ENCODE measurements at regions not wholly inside any gene's neighbourhood (a gene's known extent, or its start where the extent isn't known, plus 50 kb on each side); places are given as distances from the start of the nearest gene placed in this dataset.
A peak's percentile ranks its signal among the peaks of the same experiment; 100 is the strongest.

GRCh38 chr20:11111191-11111590 lies 437.4 kb upstream of the JAG1 start:
- Histone ChIP-seq H3K27me3 (ENCODE audit: control insufficient read depth, insufficient read depth, low read length) (no peaks in the 10 kb centered on the region), H3K27ac (ENCODE audit: low read depth, low read length) (no peak overlapping the region), H3K4me3 (ENCODE audit: low read depth, low read length) (no peak overlapping the region), H3K4me1 (ENCODE audit: control insufficient read depth, insufficient read depth, low read length) (no peaks in the 10 kb centered on the region), H3K36me3 (ENCODE audit: control insufficient read depth, insufficient read depth, low read length) (no peaks in the 10 kb centered on the region), H3K9me3 (ENCODE audit: control insufficient read depth, insufficient read depth, low read length) (no peaks in the 10 kb centered on the region)
- DNase-seq (ENCODE audit: low read depth in 4 of 6, low spot score in 6 of 6): peak in 1 of 6 donors; percentile 30
- WGBS (ENCODE audit: insufficient coverage): no CpG with 5 or more reads among the region's 2 CpGs

- no peaks in the 10 kb centered on the region for H3K27me3 ChIP-seq (ENCODE audit: control insufficient read depth, insufficient read depth, low read length)
- no peak overlapping the region for H3K27ac ChIP-seq (ENCODE audit: low read depth, low read length)
- H3K4me3 ChIP-seq (ENCODE audit: low read depth, low read length): no peak overlapping the region
- H3K36me3 ChIP-seq (ENCODE audit: control insufficient read depth, insufficient read depth, low read length): no peaks in the 10 kb centered on the region
- no peak for DNase-seq (ENCODE audit: low read depth in 4 of 6, low spot score in 6 of 6)
- H3K9me3 ChIP-seq (ENCODE audit: control insufficient read depth, insufficient read depth, low read length): no peaks in the 10 kb centered on the region
- H3K4me1 ChIP-seq (ENCODE audit: control insufficient read depth, insufficient read depth, low read length): no peaks in the 10 kb centered on the region
- WGBS (ENCODE audit: insufficient coverage): 100% methylated on average over 1 of the region's 2 CpGs
Observed at GRCh38 chr20:11112832-11113231, 439.0 kb upstream of the JAG1 start.

GRCh38 chr20:11114382-11114781 lies 440.6 kb upstream of the JAG1 start:
- Histone ChIP-seq H3K4me3 (ENCODE audit: low read depth, low read length) (no peak overlapping the region), H3K36me3 (ENCODE audit: control insufficient read depth, insufficient read depth, low read length) (no peaks in the 10 kb centered on the region), H3K27me3 (ENCODE audit: control insufficient read depth, insufficient read depth, low read length) (no peaks in the 10 kb centered on the region), H3K27ac (ENCODE audit: low read depth, low read length) (no peak overlapping the region), H3K9me3 (ENCODE audit: control insufficient read depth, insufficient read depth, low read length) (no peaks in the 10 kb centered on the region), H3K4me1 (ENCODE audit: control insufficient read depth, insufficient read depth, low read length) (no peaks in the 10 kb centered on the region)
- DNase-seq (ENCODE audit: low read depth in 4 of 6, low spot score in 6 of 6): no peak

GRCh38 chr20:11117808-11118528 lies 444.2 kb upstream of the JAG1 start:
- Histone ChIP-seq H3K27me3 (ENCODE audit: control insufficient read depth, insufficient read depth, low read length) (no peaks in the 10 kb centered on the region), H3K27ac (ENCODE audit: low read depth, low read length) (no peak overlapping the region), H3K4me1 (ENCODE audit: control insufficient read depth, insufficient read depth, low read length) (no peaks in the 10 kb centered on the region), H3K9me3 (ENCODE audit: control insufficient read depth, insufficient read depth, low read length) (no peaks in the 10 kb centered on the region), H3K36me3 (ENCODE audit: control insufficient read depth, insufficient read depth, low read length) (no peaks in the 10 kb centered on the region), H3K4me3 (ENCODE audit: low read depth, low read length) (no peak overlapping the region)
- no peak for DNase-seq (ENCODE audit: low read depth in 4 of 6, low spot score in 6 of 6)
- 60% methylated on average over 1 of the region's 2 CpGs for WGBS (ENCODE audit: insufficient coverage)

GRCh38 chr20:11118802-11119380 lies 445.1 kb upstream of the JAG1 start:
- Histone ChIP-seq H3K9me3 (ENCODE audit: control insufficient read depth, insufficient read depth, low read length) (no peaks in the 10 kb centered on the region), H3K27ac (ENCODE audit: low read depth, low read length) (no peak overlapping the region), H3K27me3 (ENCODE audit: control insufficient read depth, insufficient read depth, low read length) (no peaks in the 10 kb centered on the region), H3K4me3 (ENCODE audit: low read depth, low read length) (no peak overlapping the region), H3K4me1 (ENCODE audit: control insufficient read depth, insufficient read depth, low read length) (no peaks in the 10 kb centered on the region), H3K36me3 (ENCODE audit: control insufficient read depth, insufficient read depth, low read length) (no peaks in the 10 kb centered on the region)
- WGBS (ENCODE audit: insufficient coverage): 88% methylated on average over 3 of the region's 4 CpGs
- no peak for DNase-seq (ENCODE audit: low read depth in 4 of 6, low spot score in 6 of 6)

- DNase-seq (ENCODE audit: low read depth in 4 of 6, low spot score in 6 of 6): peak in 1 of 6 donors; percentile 5
- no peak overlapping the region for H3K4me3 ChIP-seq (ENCODE audit: low read depth, low read length)
- no peak overlapping the region for H3K27ac ChIP-seq (ENCODE audit: low read depth, low read length)
- H3K27me3 ChIP-seq (ENCODE audit: control insufficient read depth, insufficient read depth, low read length): no peaks in the 10 kb centered on the region
- H3K9me3 ChIP-seq (ENCODE audit: control insufficient read depth, insufficient read depth, low read length): no peaks in the 10 kb centered on the region
- H3K4me1 ChIP-seq (ENCODE audit: control insufficient read depth, insufficient read depth, low read length): no peaks in the 10 kb centered on the region
- WGBS (ENCODE audit: insufficient coverage): no CpG with 5 or more reads among the region's 3 CpGs
- H3K36me3 ChIP-seq (ENCODE audit: control insufficient read depth, insufficient read depth, low read length): no peaks in the 10 kb centered on the region
Observed at GRCh38 chr20:11119573-11119972, 445.8 kb upstream of the JAG1 start.

GRCh38 chr20:11120431-11120830 lies 446.6 kb upstream of the JAG1 start:
- no peaks in the 10 kb centered on the region for H3K9me3 ChIP-seq (ENCODE audit: control insufficient read depth, insufficient read depth, low read length)
- no peak overlapping the region for H3K4me3 ChIP-seq (ENCODE audit: low read depth, low read length)
- WGBS (ENCODE audit: insufficient coverage): 89% methylated on average over 3 of the region's 4 CpGs
- no peak overlapping the region for H3K27ac ChIP-seq (ENCODE audit: low read depth, low read length)
- no peaks in the 10 kb centered on the region for H3K4me1 ChIP-seq (ENCODE audit: control insufficient read depth, insufficient read depth, low read length)
- no peaks in the 10 kb centered on the region for H3K27me3 ChIP-seq (ENCODE audit: control insufficient read depth, insufficient read depth, low read length)
- no peaks in the 10 kb centered on the region for H3K36me3 ChIP-seq (ENCODE audit: control insufficient read depth, insufficient read depth, low read length)
- DNase-seq (ENCODE audit: low read depth in 4 of 6, low spot score in 6 of 6): no peak

GRCh38 chr20:11124849-11125505 lies 451.2 kb upstream of the JAG1 start:
- DNase-seq (ENCODE audit: low read depth in 4 of 6, low spot score in 6 of 6): no peak
- Histone ChIP-seq H3K27me3 (ENCODE audit: control insufficient read depth, insufficient read depth, low read length) (no peaks in the 10 kb centered on the region), H3K36me3 (ENCODE audit: control insufficient read depth, insufficient read depth, low read length) (no peaks in the 10 kb centered on the region), H3K4me3 (ENCODE audit: low read depth, low read length) (no peak overlapping the region), H3K4me1 (ENCODE audit: control insufficient read depth, insufficient read depth, low read length) (no peaks in the 10 kb centered on the region), H3K27ac (ENCODE audit: low read depth, low read length) (no peak overlapping the region), H3K9me3 (ENCODE audit: control insufficient read depth, insufficient read depth, low read length) (no peaks in the 10 kb centered on the region)
- WGBS (ENCODE audit: insufficient coverage): 50% methylated on average over 1 of the region's 2 CpGs

GRCh38 chr20:11128220-11128718 lies 454.5 kb upstream of the JAG1 start:
- Histone ChIP-seq H3K27ac (ENCODE audit: low read depth, low read length) (no peak overlapping the region), H3K9me3 (ENCODE audit: control insufficient read depth, insufficient read depth, low read length) (no peaks in the 10 kb centered on the region), H3K4me1 (ENCODE audit: control insufficient read depth, insufficient read depth, low read length) (no peaks in the 10 kb centered on the region), H3K36me3 (ENCODE audit: control insufficient read depth, insufficient read depth, low read length) (no peaks in the 10 kb centered on the region), H3K27me3 (ENCODE audit: control insufficient read depth, insufficient read depth, low read length) (no peaks in the 10 kb centered on the region), H3K4me3 (ENCODE audit: low read depth, low read length) (no peak overlapping the region)
- 50% methylated on average over 2 of the region's 3 CpGs for WGBS (ENCODE audit: insufficient coverage)
- peak in 1 of 6 donors; percentile 50 for DNase-seq (ENCODE audit: low read depth in 4 of 6, low spot score in 6 of 6)

GRCh38 chr20:11128721-11129120 lies 454.9 kb upstream of the JAG1 start:
- Histone ChIP-seq H3K27ac (ENCODE audit: low read depth, low read length) (no peak overlapping the region), H3K36me3 (ENCODE audit: control insufficient read depth, insufficient read depth, low read length) (no peaks in the 10 kb centered on the region)

More at GRCh38 chr20:11128721-11129120, 454.9 kb upstream of the JAG1 start:
- no peaks in the 10 kb centered on the region for H3K9me3 ChIP-seq (ENCODE audit: control insufficient read depth, insufficient read depth, low read length)
- no peak overlapping the region for H3K4me3 ChIP-seq (ENCODE audit: low read depth, low read length)
- WGBS (ENCODE audit: insufficient coverage): no CpG with 5 or more reads among the region's 1 CpG
- H3K27me3 ChIP-seq (ENCODE audit: control insufficient read depth, insufficient read depth, low read length): no peaks in the 10 kb centered on the region
- DNase-seq (ENCODE audit: low read depth in 4 of 6, low spot score in 6 of 6): no peak
- H3K4me1 ChIP-seq (ENCODE audit: control insufficient read depth, insufficient read depth, low read length): no peaks in the 10 kb centered on the region

Data from spinal cord (tissue), 9 donors.